ENCODE measurements at regions not wholly inside any gene's neighbourhood (a gene's known extent, or its start where the extent isn't known, plus 50 kb on each side); places are given as distances from the start of the nearest gene placed in this dataset.

DNA sequence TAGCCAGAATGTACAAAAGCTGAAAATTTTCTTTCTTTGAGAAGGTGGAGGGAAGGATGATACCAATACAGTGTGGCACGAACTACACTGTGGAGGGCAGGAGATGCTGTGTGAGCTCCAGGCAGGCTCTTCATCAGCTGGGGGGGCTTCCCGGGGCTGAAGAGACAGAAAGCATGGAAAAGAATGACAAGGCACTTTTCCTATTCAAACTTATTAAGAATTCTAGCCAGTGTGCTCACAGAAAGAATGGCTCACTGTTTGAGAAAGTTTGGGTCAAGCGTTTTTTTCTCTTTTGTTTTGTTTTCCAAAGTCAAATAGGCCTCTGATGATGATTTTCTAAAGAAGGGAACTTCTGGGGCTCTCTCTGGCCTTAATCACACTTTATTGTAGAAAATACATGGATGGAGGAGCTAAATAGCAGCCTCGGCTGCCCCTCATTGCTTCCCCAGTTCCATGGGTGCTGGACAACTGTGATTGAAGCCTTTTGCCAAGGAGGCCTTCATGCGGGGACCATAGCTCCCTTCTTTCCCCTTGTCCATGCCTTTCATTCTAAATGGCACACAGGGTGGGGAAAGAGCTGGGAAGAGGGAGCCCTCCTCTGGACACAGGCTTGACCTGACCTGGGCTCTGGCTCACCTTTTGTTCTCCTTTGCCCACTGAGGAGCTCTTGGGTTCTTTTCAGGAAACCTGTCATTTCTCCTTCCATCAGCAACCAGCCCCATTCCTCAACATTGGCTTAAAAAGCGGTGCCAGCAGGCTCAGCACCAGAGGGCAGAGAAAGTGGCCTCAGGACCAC is 130.6 kb downstream of the TDRD15 start:
- DNase-seq: no peak

DNA sequence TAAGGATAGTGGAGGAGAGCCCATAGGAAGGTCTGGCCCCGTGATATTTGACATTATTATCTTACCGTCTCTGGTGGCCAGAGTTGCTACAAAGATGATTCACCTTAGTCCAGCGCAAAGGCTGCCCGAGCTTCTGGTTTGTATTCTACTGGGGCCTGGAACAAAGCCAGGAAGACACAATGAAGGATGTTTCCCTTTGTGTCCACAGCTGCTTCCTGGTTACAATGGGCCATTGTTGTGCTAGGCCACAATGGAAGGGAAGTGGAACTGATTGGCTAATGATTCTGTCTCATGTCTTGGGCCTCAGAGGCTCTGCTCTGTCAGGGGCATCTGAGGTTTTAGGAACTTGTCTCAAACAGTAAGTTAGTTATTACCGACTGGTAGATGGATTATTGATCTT is 132.2 kb downstream of the TDRD15 start:
- DNase-seq: peak; percentile 56

DNA sequence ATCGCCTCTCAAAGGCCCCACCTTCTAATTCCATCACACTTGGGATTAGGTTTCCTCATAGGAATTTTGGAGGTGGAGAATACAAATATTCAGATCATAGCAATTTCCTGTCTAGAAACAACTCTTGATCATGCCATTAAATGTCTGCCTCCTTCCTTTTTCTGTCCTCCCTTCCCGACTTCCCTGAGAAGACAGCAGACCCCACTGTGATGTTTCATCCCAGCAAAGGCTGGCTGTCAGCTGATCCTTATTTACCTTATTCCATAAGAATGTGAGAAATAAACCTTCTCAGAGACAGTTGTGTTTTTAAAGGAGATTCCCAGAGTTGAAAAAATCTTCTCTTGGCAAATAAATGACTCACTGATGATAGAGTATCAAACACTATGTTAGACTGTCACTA is 133.9 kb downstream of the TDRD15 start:
- DNase-seq: no peak

DNA sequence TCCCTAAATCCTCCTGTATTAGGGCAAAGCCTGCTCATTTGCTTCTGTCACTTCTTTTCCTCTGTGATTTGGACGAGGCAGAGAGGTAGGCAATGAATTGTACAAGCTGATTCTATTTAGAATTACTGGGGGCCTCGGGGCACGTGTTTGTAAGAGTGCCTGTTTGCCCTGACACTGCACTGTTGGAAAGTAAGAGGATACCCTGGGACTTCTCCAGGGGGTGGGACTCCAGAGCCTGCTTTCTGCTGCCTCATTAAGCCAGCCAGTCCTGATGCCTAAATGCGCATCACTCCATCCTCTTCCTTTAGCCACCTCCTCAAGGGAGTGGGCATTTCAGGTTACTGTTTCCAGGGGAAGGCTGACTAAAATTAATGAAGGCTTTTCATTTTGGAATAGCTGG is 134.3 kb downstream of the TDRD15 start:
- DNase-seq: no peak

DNA sequence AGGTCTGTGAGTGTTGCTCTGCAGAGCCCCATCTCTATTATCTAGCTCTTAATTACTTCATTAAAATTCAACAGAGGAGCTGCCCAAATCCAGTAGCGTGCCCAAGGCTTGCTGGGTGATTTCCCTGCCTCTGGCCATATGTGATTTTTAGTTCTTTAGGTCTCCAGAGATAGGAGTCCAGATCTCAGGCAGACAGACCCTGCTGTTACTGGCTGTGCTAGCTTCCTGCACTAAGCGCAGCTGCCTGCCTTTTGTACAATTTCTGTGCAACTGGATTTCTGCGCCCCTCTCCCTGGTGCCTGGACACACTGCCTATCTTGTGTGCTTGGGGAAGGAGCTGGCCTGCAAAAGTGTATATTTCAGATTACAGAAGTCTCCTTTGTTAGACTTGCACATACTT is 136.5 kb downstream of the TDRD15 start:
- DNase-seq: no peak

DNA sequence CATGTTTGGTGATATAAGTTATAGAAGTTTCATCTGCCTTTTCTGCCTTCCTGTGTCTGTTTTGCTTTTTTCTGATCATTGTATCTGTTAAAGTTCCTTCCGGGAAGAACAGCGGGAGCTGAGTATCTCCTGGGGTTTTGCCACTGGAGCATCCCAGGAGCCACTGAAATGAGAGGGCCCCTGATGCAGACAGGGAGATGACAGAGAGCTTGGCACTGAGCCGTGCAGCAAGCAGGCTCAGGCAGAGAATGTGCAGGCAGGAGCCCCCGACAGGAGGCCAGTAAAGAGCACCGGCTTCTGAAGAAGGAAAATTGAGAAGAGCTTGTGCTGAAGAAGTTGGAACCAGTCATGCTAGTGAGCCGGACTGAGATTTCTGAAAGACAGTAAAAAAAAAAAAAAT is 137.8 kb downstream of the TDRD15 start:
- no peak for DNase-seq

DNA sequence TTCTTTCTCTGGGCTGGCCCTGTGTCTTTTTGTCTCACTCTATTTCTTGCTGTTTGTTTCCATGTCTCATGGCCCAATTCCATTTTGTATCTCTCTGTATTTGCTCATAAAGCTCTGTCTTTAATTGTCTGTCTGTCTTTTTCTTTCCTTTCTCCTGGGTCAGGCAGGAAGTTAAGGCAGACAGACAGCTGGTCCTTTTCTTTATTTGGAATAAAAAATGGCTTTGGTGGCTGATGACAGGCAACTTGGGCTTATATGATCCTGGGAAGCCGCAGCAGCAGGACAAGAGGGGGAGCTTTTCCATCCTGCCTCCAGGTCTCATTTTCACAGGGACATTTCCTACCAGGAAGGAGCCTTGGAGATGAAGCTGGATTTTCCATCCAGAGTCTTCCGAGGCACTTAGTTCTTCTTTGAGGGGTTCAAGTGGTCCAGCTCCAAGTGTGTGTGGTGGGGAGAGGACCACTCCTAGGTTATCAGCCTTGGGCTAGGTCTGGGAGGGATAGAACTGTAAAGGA is 138.7 kb downstream of the TDRD15 start:
- DNase-seq: no peak

DNA sequence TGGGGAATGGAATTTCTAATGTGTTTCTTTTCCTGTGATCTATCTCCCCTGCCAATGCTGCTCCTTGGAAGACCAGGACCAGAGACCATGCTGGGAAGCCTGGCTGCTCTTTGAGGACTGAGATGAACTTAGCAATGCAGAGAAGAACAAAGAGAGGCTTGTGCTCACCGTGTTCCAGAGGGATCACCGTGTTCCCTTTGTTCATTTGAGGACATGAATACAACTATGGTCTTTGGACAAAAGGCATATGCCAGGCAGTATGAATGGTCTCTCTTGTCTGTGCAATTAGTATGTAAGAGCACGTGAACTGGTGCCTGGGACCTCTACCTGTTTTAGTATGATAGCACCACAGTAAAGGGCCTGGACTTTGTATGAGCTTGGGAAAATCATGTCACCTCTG is 139.9 kb downstream of the TDRD15 start:
- no peak for DNase-seq

DNA sequence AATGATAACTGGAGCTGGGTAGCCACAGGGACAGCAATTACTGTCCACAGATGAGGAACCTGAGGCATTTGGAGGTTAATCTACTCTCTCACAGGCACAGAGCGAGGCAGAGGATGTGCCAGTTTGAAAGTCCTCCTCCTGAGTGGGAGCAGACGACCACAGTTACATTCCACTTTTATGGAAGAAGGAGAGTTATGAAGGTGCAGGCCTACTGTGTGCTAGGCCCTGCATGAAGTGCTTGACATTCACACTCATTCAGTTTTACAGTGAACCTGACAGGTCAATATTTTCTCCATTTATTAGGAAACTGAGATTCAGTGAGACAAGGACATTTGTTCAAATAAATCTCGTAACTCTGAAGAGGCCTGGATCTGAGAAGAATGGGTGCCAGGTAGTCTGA is 142.0 kb downstream of the TDRD15 start:
- DNase-seq: no peak

DNA sequence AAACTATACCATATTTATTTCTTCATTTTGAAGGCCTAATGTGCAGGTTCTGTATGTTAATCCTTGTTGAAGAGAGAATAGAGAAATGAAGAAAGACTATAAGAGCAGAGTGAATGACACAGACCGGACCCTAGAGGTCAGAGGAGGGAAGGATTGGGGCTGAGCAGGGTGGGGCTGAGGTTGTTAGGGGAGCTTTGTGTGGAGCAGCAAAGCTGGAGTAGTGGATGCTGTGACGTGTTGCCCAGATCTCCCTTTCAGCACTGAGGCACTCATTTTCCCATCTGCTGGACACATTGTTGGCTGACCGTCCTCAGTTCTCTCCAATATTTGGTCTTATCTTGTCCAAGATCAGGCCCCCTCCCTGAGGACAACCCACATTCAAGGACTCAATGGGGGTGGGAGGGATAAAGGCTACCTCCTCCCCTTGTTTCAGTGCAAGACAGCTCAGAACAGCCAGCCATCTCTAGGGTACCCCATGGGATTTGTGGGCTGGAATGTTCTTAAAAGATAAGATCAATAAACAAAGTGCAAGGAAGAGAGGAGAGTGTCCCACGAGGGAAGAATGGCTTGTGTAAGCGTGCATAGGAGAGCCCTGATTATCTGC is 143.6 kb downstream of the TDRD15 start:
- no peak for DNase-seq

DNA sequence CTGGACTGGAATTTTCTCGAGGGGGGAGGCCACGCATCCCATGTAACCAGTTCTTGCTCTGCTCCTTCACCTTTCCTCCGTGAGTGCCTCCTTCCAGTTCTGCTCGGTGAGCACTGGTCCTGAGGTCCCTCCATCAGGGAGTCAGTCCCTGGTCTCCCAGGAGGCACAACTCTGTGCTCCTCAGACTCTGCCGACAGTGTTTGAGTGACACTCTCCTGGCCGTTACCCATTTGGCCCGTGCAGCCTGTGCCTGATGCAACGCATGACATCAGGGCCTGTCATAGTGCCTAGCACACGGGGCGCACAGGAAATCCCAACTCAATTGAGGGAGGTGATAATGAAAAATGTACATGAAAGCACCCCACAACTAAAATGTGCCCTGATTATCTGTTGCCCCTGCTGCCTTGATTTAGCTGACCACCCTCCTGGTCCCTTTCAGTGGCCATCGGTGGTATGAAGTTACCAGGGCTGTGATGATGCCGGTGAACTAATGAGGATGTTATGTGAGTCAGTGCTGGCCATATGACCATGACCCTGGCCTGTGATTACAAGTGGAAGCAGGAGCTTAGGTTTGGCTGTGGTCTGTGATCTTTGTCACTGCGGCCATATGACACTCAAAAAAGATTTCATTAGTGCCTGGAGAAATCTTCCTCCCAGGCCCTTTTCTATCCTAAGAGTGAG is 144.6 kb downstream of the TDRD15 start:
- no peak for DNase-seq

DNA sequence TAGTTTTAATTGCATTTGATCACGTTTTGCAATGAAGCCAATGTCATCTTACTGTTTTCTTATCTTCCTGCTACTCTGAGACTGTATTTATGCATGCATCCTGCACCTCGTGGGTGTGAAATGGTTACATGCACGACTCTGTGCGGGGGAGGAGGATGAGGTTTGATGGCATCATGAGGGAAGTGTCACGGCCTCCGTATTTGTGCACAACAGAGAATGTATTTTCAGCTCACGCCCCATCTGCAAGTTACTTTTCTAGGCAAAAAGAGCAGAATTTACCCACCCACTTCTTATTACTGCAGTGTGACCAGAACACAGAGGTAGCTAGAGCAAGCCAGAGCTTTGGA is 145.1 kb downstream of the TDRD15 start:
- no peak for DNase-seq

DNA sequence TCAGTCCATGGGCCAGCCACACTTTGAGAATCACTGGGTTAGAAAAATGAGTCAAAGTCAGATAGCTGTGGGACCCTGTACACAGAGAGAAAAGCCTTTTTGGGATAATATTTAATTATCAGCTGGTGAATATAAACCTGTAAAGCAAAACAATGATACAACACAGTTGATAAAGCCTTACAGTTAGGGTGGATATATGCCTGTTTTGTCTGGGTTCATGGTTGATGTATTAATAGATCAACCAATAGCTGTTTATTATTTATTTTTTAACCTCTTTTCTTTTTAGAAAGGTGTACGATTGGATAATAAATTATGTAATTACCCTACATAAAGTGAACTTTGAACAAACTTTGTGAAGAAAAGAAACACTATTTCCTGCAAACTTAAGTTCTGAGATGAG is 145.6 kb downstream of the TDRD15 start:
- no peak for DNase-seq

DNA sequence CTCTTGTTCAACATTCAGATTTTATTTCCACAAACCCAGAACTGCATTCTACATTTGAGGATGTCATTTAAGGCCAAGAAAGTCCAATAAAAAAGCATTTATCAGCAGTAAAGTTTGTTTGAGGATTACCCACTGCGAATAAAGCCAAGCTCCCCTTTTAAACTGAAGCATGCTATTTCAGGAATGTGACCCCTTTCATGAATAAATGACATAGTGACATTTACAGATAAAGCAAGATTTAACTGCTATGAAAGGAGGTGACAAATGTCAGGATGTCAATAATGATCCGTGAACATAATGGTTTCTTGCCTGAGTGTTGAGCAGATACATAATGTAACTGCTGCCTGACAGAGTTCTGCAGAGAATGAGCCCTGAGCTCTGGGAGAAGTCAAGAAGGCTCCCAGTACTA is 146.3 kb downstream of the TDRD15 start:
- DNase-seq: no peak

DNA sequence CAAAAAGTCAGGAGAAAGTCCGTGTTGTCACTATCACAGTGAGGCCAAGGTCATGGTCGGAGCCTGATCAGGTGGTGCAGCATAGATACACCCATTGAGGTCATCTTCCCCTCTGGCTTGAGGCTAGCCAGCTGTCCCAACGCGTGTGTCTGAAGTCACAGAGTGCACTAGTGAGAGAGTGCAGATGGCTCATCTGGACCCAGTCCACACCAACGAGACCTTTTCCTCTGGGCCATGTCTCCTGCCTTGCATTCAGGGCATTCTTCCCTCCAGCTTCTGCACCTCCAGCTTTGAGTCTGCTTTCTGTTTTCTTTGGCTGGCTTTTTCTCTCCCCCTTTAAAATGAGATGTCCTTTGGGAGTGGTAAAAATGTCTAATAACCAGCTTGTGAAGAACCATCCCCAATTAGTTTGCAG is 146.9 kb downstream of the TDRD15 start:
- DNase-seq: no peak

DNA sequence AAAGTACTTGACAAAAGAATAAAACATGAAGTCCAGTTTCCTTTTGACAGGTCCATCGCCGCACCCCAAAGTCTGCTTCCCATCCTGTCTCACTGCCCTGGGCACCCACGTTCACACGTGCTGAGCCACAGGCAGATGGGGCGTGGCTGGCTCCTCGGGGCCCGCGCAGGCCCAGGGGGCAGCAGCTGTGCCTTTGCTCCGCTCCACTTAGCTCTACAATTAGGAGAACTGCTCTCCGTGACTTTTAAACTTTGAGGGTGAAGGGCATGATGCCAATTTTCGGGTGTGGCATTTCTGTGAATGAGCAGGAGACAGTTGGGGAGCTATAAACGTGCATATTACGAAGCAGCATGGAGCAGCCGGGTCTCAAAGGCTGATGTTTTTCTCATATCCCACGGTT is 152.4 kb downstream of the TDRD15 start:
- DNase-seq: peak; percentile 16

DNA sequence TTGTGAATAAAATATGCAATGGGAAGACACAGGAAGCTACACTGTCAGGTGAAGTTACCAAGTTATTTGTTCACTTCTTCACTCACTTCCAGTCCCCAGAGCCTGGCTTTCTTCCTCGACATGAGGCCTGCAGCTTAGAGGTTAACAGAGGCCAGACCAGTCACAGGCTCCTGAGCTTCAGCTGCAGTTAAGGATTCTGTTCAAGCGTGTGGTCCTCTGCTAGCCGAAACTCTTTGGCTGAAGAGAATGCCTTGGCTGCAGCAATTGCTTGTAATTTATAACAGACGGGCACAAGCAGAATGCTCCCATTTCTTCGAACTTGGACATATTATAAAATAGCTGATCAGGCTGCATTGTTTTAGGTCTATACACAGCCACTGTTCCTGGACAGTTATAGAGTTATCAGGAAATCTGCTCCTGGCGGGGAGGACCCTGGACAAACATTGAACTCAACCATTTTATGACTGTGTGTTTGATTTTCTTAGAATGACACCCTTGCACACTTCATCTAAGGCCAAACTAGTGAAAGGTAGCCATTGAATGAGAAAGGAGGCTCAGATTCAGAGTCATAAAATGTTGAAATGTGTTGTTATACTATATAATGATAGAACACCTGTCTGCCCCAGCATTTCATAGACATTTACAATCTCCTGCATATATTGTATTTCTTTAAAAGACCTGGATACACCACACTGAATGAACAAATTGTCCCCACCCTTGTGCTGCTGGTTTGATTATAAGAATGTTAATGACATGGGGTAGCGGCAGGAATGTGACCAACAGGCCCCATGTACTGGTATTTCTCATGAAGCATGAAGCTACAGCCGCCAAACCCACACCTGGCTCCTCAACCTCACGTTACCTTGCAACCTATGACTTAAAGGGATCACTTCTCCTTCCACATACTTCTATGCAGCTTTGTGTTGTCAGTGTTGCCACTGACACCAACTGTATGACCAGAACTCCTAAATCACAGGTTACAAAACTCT is 153.6 kb downstream of the TDRD15 start:
- no peak for DNase-seq

DNA sequence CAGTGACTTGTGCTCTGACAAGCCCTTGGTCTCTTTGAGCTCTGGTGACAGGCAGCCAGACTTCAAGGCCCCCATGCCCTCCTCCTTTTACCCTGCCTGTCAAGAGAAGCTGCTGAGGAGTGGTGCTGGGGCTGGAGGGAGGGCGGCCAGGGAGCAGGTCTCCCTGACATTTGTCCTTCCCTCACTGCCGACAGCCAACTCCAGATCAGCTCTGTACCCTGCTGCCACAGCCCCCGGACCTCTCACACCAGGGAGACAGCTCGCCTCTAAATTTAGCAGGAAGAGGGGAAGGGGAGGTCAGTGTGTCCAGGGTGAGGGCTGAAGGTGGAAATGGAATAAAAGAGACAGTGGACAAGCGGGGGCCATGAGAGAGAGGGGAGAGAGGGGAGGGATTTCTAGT is 155.8 kb downstream of the TDRD15 start:
- DNase-seq: no peak

DNA sequence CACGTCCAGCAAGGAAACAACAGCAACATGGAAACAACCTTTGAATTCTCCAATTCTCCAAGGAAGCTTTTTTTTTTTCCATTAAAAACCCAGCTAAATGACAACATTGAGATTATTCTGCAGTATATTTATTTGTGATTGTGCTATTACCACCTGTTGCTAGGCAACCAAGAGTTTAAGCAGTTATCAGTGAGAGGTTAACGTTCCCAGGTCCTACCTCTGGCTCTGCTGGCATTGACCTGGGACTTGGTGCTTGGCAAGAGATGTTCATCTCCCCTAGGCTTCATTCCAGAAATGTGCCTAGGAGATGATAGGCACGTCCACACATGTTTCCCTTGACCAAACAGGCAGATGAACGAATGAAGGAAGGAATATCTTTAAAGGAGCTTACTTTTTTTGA is 157.0 kb downstream of the TDRD15 start:
- DNase-seq: no peak

DNA sequence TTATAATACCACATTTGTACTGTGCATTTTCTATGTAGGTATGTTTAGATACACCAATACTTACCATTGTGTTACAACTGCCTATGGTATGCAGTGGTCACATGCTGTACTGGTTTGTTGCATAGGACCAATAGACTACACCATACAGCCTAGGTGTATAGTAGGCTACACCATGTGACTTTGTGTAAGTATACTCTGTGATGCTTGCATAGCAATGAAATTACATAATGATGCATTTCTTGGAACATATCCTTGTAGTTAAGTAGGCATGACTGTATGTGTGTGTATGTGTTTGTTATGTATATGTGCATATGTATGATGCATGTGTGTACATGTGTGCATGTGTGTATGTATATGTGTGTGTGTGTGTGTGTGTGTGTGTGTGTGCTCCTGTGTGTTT is 157.6 kb downstream of the TDRD15 start:
- DNase-seq: no peak

DNA sequence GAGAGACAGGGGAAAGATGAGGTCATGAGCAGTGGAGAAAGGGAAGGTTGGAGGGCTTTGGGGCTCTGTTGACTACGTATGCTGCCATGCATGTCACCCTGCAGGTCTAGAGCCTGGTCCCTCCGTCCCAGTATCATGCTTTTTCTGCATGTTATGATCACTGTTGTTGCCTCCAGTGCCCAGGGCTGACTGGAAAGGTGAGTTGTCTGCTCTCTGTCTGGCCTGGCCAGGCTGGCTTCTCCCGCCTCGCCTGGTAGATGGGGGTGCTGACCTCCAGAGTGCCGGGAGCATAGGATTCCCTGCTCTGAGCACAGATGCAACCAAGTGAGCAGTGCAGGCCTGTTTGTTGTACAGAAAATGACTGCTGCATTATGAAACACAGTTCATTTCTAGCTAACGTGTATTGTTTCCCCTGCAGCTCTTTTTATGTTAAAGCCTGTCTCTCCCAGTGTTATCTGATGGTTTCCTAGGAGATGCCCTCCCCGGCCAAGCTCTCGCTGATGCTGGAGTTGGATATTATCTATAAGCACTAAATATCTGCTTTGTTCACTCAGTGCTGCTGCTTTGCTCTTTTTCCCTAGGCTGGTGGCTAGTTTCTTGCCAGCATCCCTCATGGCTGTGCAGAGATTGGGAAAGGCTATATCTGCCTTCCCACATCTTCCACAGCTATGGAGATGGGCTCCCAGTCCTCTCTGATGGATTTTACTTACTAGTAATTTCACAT is 158.2 kb downstream of the TDRD15 start:
- no peak for DNase-seq

DNA sequence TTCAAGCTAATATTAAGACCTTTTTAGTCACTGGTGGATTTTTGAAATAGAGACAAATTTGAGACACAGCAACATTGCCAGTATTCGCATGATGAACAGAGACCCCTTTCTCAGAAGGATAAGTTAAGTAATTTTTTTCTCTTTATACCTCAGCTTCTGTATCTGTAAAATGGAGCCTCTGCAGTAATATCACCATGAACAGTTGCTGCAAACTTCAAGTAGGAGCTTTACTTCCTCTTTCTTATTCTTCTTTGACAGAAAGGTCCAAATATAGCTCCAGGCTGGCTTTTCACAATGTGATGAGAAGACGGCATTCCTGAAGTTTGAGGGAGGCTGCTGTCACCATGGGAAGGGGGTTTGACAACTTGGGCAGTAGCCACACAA is 158.7 kb downstream of the TDRD15 start:
- DNase-seq: no peak
